CD4-positive, alpha-beta T cell treated with Interleukin-10 for 1 hour (primary cell): ENCODE measurements at regions not wholly inside any gene's neighbourhood (a gene's known extent, or its start where the extent isn't known, plus 50 kb on each side); places are given as distances from the start of the nearest gene placed in this dataset.

Experiments used
- DNase-seq: peaks from one replicate; pipeline ENCODE4 v3.0.0-alpha.2; 2020

GRCh38 chr16:9188721-9189120 is 97.3 kb downstream of the HAPSTR1 start:
- no peak for DNase-seq

- no peak for DNase-seq
These were observed 99.9 kb downstream of the HAPSTR1 start for GRCh38 chr16:9191274-9191850.

GRCh38 chr16:9192746-9193145 is 101.3 kb downstream of the HAPSTR1 start:
- no peak for DNase-seq

- DNase-seq: no peak
These were observed 103.8 kb downstream of the HAPSTR1 start for GRCh38 chr16:9195287-9195686.

- no peak for DNase-seq
These were observed 106.7 kb downstream of the HAPSTR1 start for GRCh38 chr16:9197957-9198661.

GRCh38 chr16:9199311-9199710 is 107.9 kb downstream of the HAPSTR1 start:
- no peak for DNase-seq

GRCh38 chr16:9199751-9200150 is 108.3 kb downstream of the HAPSTR1 start:
- DNase-seq: no peak

GRCh38 chr16:9203956-9204355 is 112.5 kb downstream of the HAPSTR1 start:
- no peak for DNase-seq

GRCh38 chr16:9205661-9206060 is 114.2 kb downstream of the HAPSTR1 start:
- no peak for DNase-seq

- no peak for DNase-seq
These were observed 114.7 kb downstream of the HAPSTR1 start for GRCh38 chr16:9206156-9206555.

- no peak for DNase-seq
These were observed 121.2 kb downstream of the HAPSTR1 start for GRCh38 chr16:9212621-9213020.

- DNase-seq: no peak
These were observed 128.4 kb downstream of the HAPSTR1 start for GRCh38 chr16:9219813-9220212.

- peak; percentile 2 for DNase-seq
These were observed 134.3 kb downstream of the HAPSTR1 start for GRCh38 chr16:9225527-9226316.

GRCh38 chr16:9226924-9227323 is 135.5 kb downstream of the HAPSTR1 start:
- no peak for DNase-seq

- no peak for DNase-seq
These were observed 139.6 kb downstream of the HAPSTR1 start for GRCh38 chr16:9231039-9231438.

GRCh38 chr16:9232102-9232770 is 140.8 kb downstream of the HAPSTR1 start:
- DNase-seq: no peak

- no peak for DNase-seq
These were observed 144.4 kb downstream of the HAPSTR1 start for GRCh38 chr16:9235867-9236266.

- no peak for DNase-seq
These were observed 144.9 kb downstream of the HAPSTR1 start for GRCh38 chr16:9236319-9236718.

- DNase-seq: no peak
These were observed 146.9 kb downstream of the HAPSTR1 start for GRCh38 chr16:9238346-9238745.

- DNase-seq: no peak
These were observed 149.7 kb downstream of the HAPSTR1 start for GRCh38 chr16:9241177-9241576.

GRCh38 chr16:9248162-9248561 is 156.7 kb downstream of the HAPSTR1 start:
- no peak for DNase-seq

GRCh38 chr16:9249534-9249933 is 158.1 kb downstream of the HAPSTR1 start:
- DNase-seq: no peak

- DNase-seq: no peak
These were observed 159.6 kb downstream of the HAPSTR1 start for GRCh38 chr16:9251026-9251425.

- no peak for DNase-seq
These were observed 163.4 kb downstream of the HAPSTR1 start for GRCh38 chr16:9254863-9255262.
